ENCODE measurements at regions not wholly inside any gene's neighbourhood (a gene's known extent, or its start where the extent isn't known, plus 50 kb on each side); places are given as distances from the start of the nearest gene placed in this dataset.

- no peaks in the 10 kb centered on the region for H3K27me3 ChIP-seq (ENCODE audit: insufficient read depth, low read length)
- H3K18ac ChIP-seq (ENCODE audit: insufficient read length, low read depth, low read length) = no peak overlapping the region
- no peak overlapping the region for H2AFZ ChIP-seq (ENCODE audit: low read length)
- H4K91ac ChIP-seq (ENCODE audit: insufficient read length, low read depth, low read length) = no peak overlapping the region
- H3K79me1 ChIP-seq (ENCODE audit: insufficient read depth, low read depth, low read length, poor library complexity, severe bottlenecking) = no peaks in the 10 kb centered on the region
- no peak for TF ChIP-seq CTCF (conservative IDR thresholded peaks at IDR 0.05)
- DNase-seq = no peak
- H2BK15ac ChIP-seq (ENCODE audit: low read depth, low read length) = no peak overlapping the region
- no peaks in the 10 kb centered on the region for H3K9me3 ChIP-seq (ENCODE audit: control insufficient read depth, low read depth, low read length)
- Mint-ChIP-seq H3K4me1 (peaks cover 17% of the 10 kb centered on the region in 2 experiments), H3K36me3 (ENCODE audit: insufficient read depth in 1 of 3, low read depth in 3 of 3) (no peaks in the 10 kb centered on the region), H3K9me3 (no peaks in the 10 kb centered on the region), H3K27ac (peak overlapping the region in 2 of 3 experiments; percentile 53 to 79; a peak in 2 of 7 replicates), H3K27me3 (ENCODE audit: low read depth) (no peaks in the 10 kb centered on the region), H3K4me3 (no peak overlapping the region)
- no peaks in the 10 kb centered on the region for H4K20me1 ChIP-seq (ENCODE audit: control insufficient read depth, insufficient read depth, insufficient read length)
- no CpG with 5 or more reads among the region's 6 CpGs for WGBS (ENCODE audit: extremely low coverage, insufficient read length, low lambda C conversion rate)
- H2BK20ac ChIP-seq (ENCODE audit: low read depth, low read length, poor library complexity, severe bottlenecking) = no peak overlapping the region
- no peak overlapping the region for H2AK5ac ChIP-seq (ENCODE audit: insufficient read length, low read length)
- H4K5ac ChIP-seq (ENCODE audit: insufficient read length, low read depth, low read length) = no peak overlapping the region
- H4K8ac ChIP-seq (replicated peaks; ENCODE audit: insufficient read length, low read depth, low read length) = no peak overlapping the region
- H3K27ac ChIP-seq (ENCODE audit: insufficient read length, low read depth, low read length) = no peak overlapping the region
- no peak overlapping the region for H3K56ac ChIP-seq (ENCODE audit: insufficient read length, low read depth, low read length)
- H3K4ac ChIP-seq (ENCODE audit: low read depth, low read length) = no peak overlapping the region
- no peak overlapping the region for H2BK12ac ChIP-seq (ENCODE audit: insufficient read length, low read depth, low read length)
- no peak overlapping the region for H3T11ph ChIP-seq (ENCODE audit: low read length)
- H2BK120ac ChIP-seq (ENCODE audit: low read depth, low read length, poor library complexity, severe bottlenecking) = no peak overlapping the region
- no peak overlapping the region for H3K23ac ChIP-seq (ENCODE audit: insufficient read length, low read depth, low read length)
- H3K4me1 ChIP-seq (ENCODE audit: insufficient read depth, low read length) = peaks cover 3% of the 10 kb centered on the region; the same call in 1 of the 2 replicates
- H3K9ac ChIP-seq (ENCODE audit: extremely low read depth, insufficient read length, low read length) = no peak overlapping the region
- H3K4me2 ChIP-seq (ENCODE audit: insufficient read depth, insufficient read length, low read length) = no peak overlapping the region
- H3K23me2 ChIP-seq (ENCODE audit: insufficient read length, low read depth, low read length, poor library complexity, severe bottlenecking) = no peaks in the 10 kb centered on the region
- H2BK5ac ChIP-seq (ENCODE audit: insufficient read length, low read length) = no peak overlapping the region
- H3K14ac ChIP-seq (ENCODE audit: insufficient read depth, low read length) = no peak overlapping the region
- no peaks in the 10 kb centered on the region for H3K79me2 ChIP-seq (ENCODE audit: insufficient read depth, low read length)
These were observed 680.7 kb upstream of the SLC35B3 start for GRCh38 chr6:9116026-9116425.

Data from H9 (cell line).